Stimulated activated effector memory CD8-positive, alpha-beta T cell treated with anti-CD3 and anti-CD28 coated beads, Interleukin-12 subunit alpha, Interleukin-12 subunit beta, amount 100 ng/mL, for 72 hours (primary cell): ENCODE measurements at regions not wholly inside any gene's neighbourhood (a gene's known extent, or its start where the extent isn't known, plus 50 kb on each side); places are given as distances from the start of the nearest gene placed in this dataset.

Experiments
- ATAC-seq: fragments of 150-1000 bp; cut with Tn5 transposase; 2 replicates; pipeline ENCODE4 v1.10.0; 2021
- DNase-seq, 2 donors: peaks; one replicate each; pipeline ENCODE4 v3.0.0; 2021 to 2022; ENCODE audit warnings: low spot score in 2 of 2
- H3K27ac Mint-ChIP-seq: one replicate; pipeline ENCODE4 v1.8.0; 2022; ENCODE audit warnings: mild to moderate bottlenecking, mixed read lengths
- H3K36me3 Mint-ChIP-seq: one replicate; pipeline ENCODE4 v1.8.0; 2022; ENCODE audit warnings: mild to moderate bottlenecking, mixed read lengths
- H3K4me1 Mint-ChIP-seq: one replicate; pipeline ENCODE4 v1.8.0; 2022; ENCODE audit warnings: mixed read lengths
- H3K4me3 Mint-ChIP-seq: one replicate; pipeline ENCODE4 v1.8.0; 2022; ENCODE audit warnings: mild to moderate bottlenecking, mixed read lengths
- H3K9me3 Mint-ChIP-seq: one replicate; pipeline ENCODE4 v1.8.0; 2022; ENCODE audit warnings: mixed read lengths

DNA sequence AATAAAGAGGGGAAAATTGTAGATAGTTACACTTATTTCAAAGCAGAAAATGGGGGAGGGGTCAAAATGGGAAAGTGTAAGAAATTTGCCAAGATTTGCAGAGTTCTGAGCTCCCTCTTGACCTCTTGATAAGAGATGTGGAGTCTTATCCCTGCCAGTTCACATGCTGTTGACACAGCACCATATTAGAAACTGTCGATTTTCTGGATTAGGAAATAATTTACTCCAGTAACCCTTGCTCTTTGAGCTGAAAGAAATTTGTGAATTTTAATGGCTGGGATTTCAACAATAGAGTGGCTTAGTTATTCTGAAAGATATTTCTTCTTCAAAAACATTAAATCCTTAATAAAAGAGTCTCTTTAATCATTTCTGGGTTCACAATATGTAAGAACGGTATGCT is 306.2 kb upstream of the CNTN4 start:
- no peak for ATAC-seq
- no peak for DNase-seq
- Mint-ChIP-seq H3K36me3 (no peaks in the 10 kb centered on the region), H3K9me3 (peaks cover 9% of the 10 kb centered on the region), H3K4me1 (no peaks in the 10 kb centered on the region), H3K27ac (no peak overlapping the region), H3K4me3 (no peak overlapping the region)

DNA sequence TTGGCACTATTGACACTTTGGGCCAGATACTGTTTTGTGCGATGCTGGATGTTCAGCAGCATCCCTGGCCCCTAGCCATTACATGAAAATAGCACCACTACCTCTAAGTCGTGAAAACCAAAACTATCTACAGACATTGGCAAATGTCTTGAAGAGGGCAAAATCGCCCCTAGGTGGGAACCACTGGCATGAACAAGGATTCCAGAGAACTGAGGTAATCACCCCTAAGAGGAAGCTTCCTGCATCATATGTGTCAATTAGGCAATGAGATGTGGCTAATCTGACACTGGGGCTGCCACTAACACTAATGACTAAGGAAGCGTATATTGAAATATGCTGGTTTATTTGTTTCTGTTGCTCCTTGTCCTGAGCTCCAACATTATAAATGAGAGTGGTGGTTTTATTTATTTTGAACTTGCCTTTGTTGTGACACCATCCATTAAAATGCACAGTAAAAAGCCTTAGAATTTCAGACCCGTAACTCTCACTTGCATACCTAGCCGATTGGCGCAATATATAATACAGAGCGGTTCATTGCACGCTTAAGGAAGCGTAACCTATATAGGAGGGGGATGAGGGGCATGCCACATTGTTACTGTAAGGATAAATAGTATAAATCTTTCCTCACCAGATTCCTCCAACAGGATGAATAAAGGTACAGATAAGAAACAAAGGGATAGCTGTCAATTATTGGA is 299.8 kb upstream of the CNTN4 start:
- Mint-ChIP-seq H3K4me3 (no peak overlapping the region), H3K9me3 (peaks cover 11% of the 10 kb centered on the region), H3K27ac (no peak overlapping the region), H3K36me3 (no peaks in the 10 kb centered on the region), H3K4me1 (no peaks in the 10 kb centered on the region)
- DNase-seq (no peak), ATAC-seq (no peak)

DNA sequence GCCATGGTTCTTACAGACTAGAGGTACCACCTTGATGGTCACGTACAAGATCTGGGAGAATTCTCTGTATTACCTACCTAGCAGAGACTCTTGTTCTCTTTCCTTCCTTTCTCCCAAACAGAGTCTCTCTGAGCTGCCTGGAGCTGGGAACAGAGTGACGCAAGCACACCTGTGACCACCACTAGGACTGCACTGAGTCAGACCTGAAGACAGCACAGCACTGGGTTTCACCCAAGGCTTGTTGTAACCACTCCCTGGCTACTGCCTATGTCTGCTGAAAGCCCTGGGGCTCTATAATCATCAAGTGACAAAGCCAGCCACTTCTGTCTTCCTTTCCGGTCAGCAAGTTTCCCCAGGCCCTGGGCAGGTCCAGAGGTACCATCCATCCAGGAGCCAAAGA is 293.3 kb upstream of the CNTN4 start:
- ATAC-seq, result no peak
- H3K27ac Mint-ChIP-seq, result no peak overlapping the region
- DNase-seq, result no peak
- H3K36me3 Mint-ChIP-seq, result no peaks in the 10 kb centered on the region
- peaks cover 25% of the 10 kb centered on the region for H3K9me3 Mint-ChIP-seq
- no peaks in the 10 kb centered on the region for H3K4me1 Mint-ChIP-seq
- no peak overlapping the region for H3K4me3 Mint-ChIP-seq

DNA sequence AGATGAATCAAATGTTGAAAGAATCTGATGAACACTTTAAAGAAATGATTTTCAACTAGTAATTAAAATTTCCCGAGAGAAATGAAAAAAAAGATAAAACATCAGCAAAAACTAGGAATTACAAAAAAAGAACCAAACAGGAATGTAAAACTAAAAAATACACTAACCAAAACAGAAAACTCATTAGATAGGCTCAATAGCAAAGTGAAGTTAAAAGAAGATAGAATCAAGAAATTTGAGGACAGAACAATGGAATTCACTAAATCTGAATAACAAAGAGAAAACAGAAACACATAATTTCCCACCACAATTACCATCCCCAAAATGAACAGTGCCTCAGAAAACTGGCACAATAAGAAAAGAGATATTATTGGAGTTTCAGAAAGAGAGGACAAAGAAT is 290.1 kb upstream of the CNTN4 start:
- no peak for DNase-seq
- ATAC-seq, result no peak
- no peak overlapping the region for H3K27ac Mint-ChIP-seq
- H3K36me3 Mint-ChIP-seq, result no peaks in the 10 kb centered on the region
- H3K4me3 Mint-ChIP-seq, result no peak overlapping the region
- no peaks in the 10 kb centered on the region for H3K4me1 Mint-ChIP-seq
- peaks cover 26% of the 10 kb centered on the region for H3K9me3 Mint-ChIP-seq

DNA sequence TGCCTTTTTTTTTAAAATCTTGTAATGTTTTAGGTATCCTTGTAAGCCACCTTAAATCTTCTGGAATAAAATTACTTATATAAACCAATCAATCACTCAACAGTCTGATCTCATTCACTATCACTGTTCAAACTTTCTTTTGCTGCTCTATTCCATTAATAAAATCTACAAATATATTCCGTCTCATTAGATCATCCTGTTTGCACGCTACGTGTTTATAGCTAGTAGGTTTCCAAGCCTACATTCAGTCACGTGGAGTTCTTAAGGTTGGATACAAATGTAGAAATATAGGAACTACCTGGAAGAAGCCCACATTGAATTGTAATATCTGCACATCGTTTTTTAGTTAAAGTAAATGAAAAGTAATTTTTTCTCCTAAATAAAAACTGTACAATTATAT is 274.8 kb upstream of the CNTN4 start:
- no peak overlapping the region for H3K27ac Mint-ChIP-seq
- DNase-seq, result no peak
- no peak overlapping the region for H3K4me3 Mint-ChIP-seq
- H3K36me3 Mint-ChIP-seq, result no peaks in the 10 kb centered on the region
- H3K9me3 Mint-ChIP-seq, result peaks cover 13% of the 10 kb centered on the region
- H3K4me1 Mint-ChIP-seq, result no peaks in the 10 kb centered on the region
- no peak for ATAC-seq

DNA sequence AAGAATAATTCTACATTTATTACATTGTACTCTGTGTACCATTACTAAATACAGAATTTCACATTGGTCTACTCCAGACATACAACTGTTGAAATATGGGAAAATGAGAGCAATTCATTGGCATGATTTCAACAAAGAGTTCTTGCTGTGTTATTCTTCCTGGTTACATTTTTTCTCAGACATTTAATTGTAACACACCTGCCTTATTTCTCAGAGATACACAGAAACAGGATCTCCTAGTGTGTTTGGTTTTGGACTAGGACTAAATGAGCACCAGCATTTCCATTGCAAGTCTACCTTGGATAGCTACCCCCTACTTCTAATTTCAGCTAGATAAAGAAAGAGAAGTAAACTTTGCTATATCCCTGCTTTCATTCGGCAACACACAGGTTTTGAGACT is 274.3 kb upstream of the CNTN4 start:
- no peak for ATAC-seq
- no peak overlapping the region for H3K27ac Mint-ChIP-seq

DNA sequence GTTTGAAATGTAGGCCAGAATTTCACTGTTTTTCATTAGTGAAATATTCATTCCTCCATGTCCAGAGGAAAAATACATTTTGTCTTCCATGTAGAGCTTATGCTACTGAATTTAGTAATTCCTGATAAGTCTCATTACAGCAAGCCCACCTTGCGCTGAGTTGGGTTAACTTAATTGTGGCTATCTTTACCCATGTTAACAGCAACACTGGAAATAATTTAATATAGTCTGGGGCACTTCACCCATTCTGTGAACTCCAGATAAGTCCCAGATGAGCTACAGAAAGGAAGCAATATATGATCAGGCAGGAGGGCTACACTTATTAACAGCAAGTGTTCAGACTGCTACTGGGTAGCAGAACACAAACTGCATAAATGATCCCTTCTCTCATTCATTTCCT is 270.1 kb upstream of the CNTN4 start:
- Mint-ChIP-seq H3K36me3 (no peaks in the 10 kb centered on the region), H3K27ac (no peak overlapping the region), H3K4me3 (no peak overlapping the region), H3K9me3 (peaks cover 15% of the 10 kb centered on the region), H3K4me1 (no peaks in the 10 kb centered on the region)
- ATAC-seq (no peak), DNase-seq (no peak)

More for the DNA sequence above, 274.3 kb upstream of the CNTN4 start:
- H3K4me1 Mint-ChIP-seq, result no peaks in the 10 kb centered on the region
- DNase-seq, result no peak
- peaks cover 13% of the 10 kb centered on the region for H3K9me3 Mint-ChIP-seq
- H3K36me3 Mint-ChIP-seq, result no peaks in the 10 kb centered on the region
- no peak overlapping the region for H3K4me3 Mint-ChIP-seq

DNA sequence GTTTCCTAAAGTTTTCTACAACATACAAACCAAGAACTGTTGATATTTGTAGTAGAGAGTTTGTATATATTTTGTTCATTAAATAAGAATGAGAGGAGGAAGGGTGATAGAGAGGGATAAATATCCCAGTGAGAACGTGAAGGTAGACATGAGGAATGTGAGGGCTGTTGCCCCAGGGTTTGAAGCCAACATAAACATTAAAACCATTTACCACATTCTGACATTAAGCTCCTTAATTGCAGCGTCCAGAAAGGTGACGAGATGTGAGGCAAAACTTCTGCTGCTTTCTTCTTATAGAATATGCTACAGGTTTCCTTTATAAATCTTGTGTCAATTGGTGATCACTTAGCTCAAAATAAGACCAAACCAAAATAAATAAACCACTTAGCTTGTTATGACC is 267.8 kb upstream of the CNTN4 start:
- Mint-ChIP-seq H3K9me3 (peaks cover 23% of the 10 kb centered on the region), H3K4me1 (no peaks in the 10 kb centered on the region), H3K27ac (no peak overlapping the region), H3K4me3 (no peak overlapping the region), H3K36me3 (no peaks in the 10 kb centered on the region)
- no peak for ATAC-seq
- no peak for DNase-seq

DNA sequence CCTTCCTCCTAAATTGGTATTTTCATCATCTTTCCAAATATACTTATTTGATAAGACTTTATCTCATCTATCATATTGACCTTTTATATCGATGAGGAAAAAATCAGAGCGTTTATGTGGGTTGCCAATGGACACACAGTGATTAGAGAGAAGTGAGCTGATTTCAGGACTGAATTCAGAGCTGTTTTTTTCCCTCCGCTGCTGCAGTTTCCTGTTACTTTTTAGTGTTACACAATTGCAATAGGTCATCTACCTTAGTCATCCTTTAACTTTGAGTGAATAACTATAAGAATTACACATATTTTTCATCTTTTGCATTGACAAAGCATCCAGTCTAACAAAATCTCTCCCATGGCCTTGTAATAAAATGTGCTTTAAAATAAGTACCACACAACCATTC is 266.3 kb upstream of the CNTN4 start:
- H3K4me1 Mint-ChIP-seq, result no peaks in the 10 kb centered on the region

DNA sequence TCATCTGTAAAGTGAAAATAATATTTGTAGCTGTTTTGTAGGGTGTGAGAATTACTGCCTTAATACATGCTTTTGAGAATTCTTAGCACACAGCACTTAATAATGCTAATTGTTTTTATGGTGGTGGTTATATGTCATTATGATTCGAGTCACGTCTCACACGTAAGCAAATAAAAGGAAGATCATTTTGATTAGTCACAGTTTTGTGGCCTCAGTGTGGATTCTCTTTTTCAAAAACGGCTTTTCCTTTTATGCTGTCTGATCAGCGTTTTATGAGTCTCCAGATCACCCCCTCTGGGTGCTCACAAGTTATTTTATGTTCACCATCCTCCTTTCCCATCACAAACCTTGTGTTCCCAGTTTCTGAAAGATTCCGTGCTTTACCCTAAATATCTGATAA is 255.6 kb upstream of the CNTN4 start:
- no peak overlapping the region for H3K4me3 Mint-ChIP-seq
- ATAC-seq, result no peak
- H3K27ac Mint-ChIP-seq, result no peak overlapping the region

More for the DNA sequence above, 266.3 kb upstream of the CNTN4 start:
- Mint-ChIP-seq H3K9me3 (peaks cover 17% of the 10 kb centered on the region), H3K27ac (no peak overlapping the region), H3K4me3 (no peak overlapping the region), H3K36me3 (no peaks in the 10 kb centered on the region)
- no peak for ATAC-seq
- DNase-seq, result no peak

DNA sequence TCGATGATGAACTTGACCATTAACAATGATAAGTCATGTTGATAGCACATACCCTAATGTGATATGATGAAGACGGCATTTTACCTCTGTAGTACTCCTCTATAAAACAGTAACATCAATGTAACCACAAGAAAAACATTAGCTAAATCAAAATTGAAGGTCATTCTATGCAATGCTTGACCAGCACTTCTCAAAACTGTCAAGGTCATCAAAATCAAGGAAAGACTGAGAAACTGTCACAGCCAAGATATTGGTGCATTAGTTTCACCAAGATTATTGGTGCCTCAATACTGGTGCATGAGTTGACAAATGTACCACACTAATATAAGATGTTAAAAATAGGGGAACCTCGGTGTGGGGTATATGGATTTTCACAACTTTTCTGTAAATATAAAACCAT is 251.1 kb upstream of the CNTN4 start:
- Mint-ChIP-seq H3K4me1 (no peaks in the 10 kb centered on the region), H3K9me3 (peaks cover 17% of the 10 kb centered on the region), H3K4me3 (no peak overlapping the region), H3K27ac (no peak overlapping the region), H3K36me3 (no peaks in the 10 kb centered on the region)
- no peak for DNase-seq
- no peak for ATAC-seq

More for the DNA sequence above, 255.6 kb upstream of the CNTN4 start:
- peaks cover 15% of the 10 kb centered on the region for H3K9me3 Mint-ChIP-seq
- H3K36me3 Mint-ChIP-seq, result no peaks in the 10 kb centered on the region
- H3K4me1 Mint-ChIP-seq, result no peaks in the 10 kb centered on the region
- no peak for DNase-seq

DNA sequence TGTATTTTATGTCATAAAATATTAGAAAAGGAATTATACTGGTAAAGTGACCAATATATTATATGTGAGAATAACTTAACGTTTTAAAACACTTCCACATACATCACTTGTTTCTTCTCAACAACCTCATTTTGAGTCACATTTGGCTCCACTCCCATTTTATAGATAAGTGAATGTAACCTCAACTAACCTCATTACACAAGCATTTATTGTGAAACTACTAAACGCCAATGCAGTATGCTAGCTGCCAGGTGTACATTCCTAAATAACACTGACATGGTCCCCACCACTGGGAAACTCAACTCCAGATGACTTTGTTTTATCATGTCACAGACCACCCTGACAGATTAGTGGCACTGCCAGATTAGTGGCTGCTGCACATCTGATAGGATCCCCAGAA is 249.7 kb upstream of the CNTN4 start:
- no peaks in the 10 kb centered on the region for H3K4me1 Mint-ChIP-seq
- DNase-seq (no peak), ATAC-seq (no peak)
- H3K9me3 Mint-ChIP-seq, result peaks cover 16% of the 10 kb centered on the region
- H3K4me3 Mint-ChIP-seq, result no peak overlapping the region
- no peaks in the 10 kb centered on the region for H3K36me3 Mint-ChIP-seq
- H3K27ac Mint-ChIP-seq, result no peak overlapping the region

DNA sequence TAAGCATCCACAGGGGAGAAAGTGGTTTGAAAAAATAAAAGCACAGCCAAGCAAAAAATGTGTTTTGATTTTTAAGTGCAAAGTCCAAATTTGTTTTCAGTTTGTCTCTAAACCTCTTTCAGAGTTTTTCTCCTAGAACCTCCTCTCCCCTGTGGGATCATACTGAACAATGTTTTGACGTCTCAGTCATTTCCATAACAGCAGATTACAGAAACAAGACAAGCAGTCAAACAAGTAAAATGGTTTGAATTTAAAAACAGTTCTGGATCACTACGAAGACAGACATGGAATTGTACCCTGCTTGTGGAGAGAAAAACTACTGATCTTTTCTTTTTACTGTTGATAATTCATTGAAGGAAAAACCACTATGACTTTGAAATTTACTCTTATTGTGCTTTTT is 245.7 kb upstream of the CNTN4 start:
- Mint-ChIP-seq H3K36me3 (no peaks in the 10 kb centered on the region), H3K27ac (no peak overlapping the region), H3K4me1 (no peaks in the 10 kb centered on the region), H3K4me3 (no peak overlapping the region), H3K9me3 (peaks cover 13% of the 10 kb centered on the region)
- DNase-seq, result no peak
- no peak for ATAC-seq

DNA sequence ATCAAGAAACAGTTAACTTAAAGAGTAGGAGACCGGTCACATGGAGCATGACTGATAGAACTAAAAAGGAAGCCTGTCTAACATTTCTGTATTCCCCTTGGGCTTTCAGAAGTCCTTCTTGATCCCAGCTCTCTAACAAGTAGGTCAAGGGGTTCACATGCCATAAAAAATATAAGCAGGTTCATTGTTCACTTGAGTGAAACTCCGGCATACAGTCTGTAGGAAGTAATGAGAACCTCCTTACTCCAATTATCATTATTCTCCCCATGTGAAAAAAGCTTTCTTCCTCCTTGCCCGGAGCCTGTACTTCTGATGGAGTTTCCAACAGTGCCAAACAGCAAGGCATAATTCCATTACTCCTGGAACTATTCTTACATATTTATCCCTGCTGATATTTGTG is 242.8 kb upstream of the CNTN4 start:
- H3K4me3 Mint-ChIP-seq, result no peak overlapping the region
- H3K27ac Mint-ChIP-seq, result no peak overlapping the region
- no peak for ATAC-seq
- H3K4me1 Mint-ChIP-seq, result no peaks in the 10 kb centered on the region
- H3K36me3 Mint-ChIP-seq, result no peaks in the 10 kb centered on the region
- no peak for DNase-seq
- H3K9me3 Mint-ChIP-seq, result peaks cover 8% of the 10 kb centered on the region

DNA sequence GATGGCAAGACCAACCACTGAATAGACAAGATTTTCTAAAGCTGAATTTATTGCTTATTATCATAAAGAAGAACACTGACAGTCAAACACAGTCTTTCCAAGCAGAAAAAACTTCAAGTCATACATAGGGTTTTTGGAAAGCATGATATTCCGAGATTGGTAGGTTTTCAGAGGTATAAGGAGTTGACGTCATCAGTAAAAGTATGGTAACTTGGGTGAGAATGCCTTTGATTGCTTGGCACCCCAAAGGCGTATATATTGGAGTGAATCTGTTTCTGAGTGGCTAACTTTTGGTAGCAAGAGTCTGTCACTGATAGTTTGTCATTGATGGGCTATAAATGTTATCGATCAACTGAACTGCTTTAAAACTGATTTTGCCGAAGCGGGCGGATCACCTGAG is 227.9 kb upstream of the CNTN4 start:
- peaks cover 17% of the 10 kb centered on the region for H3K9me3 Mint-ChIP-seq
- H3K36me3 Mint-ChIP-seq, result no peaks in the 10 kb centered on the region
- H3K4me1 Mint-ChIP-seq, result no peaks in the 10 kb centered on the region
- ATAC-seq (no peak), DNase-seq (no peak)
- no peak overlapping the region for H3K4me3 Mint-ChIP-seq
- H3K27ac Mint-ChIP-seq, result no peak overlapping the region

DNA sequence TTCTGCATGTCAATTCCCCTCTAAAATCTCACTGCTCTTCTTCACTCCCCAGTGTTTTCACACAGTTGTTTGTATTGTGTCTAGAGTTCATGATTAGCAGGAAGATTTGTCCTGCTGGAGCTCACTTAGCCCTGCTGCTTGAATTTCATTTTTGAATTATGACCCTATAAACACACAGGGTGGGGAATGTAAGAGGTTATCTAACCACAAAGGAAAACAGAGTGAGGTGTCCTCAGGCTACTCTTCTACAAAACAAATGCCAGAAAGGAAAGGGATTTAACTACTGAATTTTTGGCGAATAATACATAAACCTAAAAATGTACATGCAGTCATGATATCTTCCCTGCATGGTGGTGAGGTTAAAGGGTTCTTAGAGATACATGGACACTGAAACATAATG is 215.1 kb upstream of the CNTN4 start:
- H3K4me3 Mint-ChIP-seq, result no peak overlapping the region

DNA sequence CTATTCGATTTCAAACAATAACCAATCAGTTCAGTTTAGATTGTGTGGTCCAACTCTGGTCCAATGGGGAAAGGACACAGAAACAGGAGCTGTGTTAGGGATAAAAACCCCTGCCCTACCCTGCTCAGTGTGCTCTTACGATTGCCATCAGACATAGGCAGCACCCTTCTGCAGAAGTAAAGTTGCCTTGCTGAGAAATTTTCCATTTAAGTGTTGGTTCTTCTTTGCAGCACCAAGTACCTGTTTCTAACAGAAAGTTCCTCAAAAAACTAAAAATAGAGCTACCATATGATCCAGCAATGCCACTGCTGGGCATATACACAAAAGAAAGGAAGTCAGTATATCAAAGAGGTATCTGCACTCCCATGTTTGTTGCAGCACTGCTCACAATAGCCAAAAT is 206.2 kb upstream of the CNTN4 start:
- ATAC-seq (no peak), DNase-seq (no peak)
- Mint-ChIP-seq H3K27ac (no peak overlapping the region), H3K9me3 (peaks cover 5% of the 10 kb centered on the region), H3K4me3 (no peak overlapping the region), H3K36me3 (no peaks in the 10 kb centered on the region), H3K4me1 (no peaks in the 10 kb centered on the region)

More for the DNA sequence above, 215.1 kb upstream of the CNTN4 start:
- Mint-ChIP-seq H3K9me3 (peaks cover 7% of the 10 kb centered on the region), H3K36me3 (no peaks in the 10 kb centered on the region), H3K4me1 (no peaks in the 10 kb centered on the region), H3K27ac (no peak overlapping the region)
- no peak for ATAC-seq
- DNase-seq, result no peak
